Inferior parietal cortex (tissue), 1 donor: ENCODE measurements at regions not wholly inside any gene's neighbourhood (a gene's known extent, or its start where the extent isn't known, plus 50 kb on each side); places are given as distances from the start of the nearest gene placed in this dataset.

Experiments
- DNase-seq: peaks from one replicate; pipeline ENCODE4 v3.0.0-alpha.2; 2016; ENCODE audit errors: extremely low spot score

DNA sequence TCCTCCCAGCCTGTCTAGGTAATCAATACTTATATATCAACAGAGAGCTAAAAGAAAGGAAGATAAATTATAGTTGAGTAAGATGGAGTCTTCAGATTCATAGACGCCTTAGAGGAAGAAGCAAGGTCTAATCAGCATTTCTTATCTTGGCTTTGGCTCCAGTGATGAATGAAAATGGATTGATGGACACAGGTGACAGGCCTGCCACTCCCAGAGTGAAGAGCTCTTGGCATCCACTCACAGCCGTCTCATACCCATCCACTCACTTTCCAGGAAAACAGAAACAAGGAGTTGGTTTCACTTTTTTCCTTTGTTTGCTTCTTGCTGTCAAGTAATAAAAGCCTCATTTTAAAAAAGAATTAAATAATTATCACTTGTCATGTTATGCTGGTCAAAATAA lies 168.2 kb downstream of the MFSD1 start:
- no peak for DNase-seq

DNA sequence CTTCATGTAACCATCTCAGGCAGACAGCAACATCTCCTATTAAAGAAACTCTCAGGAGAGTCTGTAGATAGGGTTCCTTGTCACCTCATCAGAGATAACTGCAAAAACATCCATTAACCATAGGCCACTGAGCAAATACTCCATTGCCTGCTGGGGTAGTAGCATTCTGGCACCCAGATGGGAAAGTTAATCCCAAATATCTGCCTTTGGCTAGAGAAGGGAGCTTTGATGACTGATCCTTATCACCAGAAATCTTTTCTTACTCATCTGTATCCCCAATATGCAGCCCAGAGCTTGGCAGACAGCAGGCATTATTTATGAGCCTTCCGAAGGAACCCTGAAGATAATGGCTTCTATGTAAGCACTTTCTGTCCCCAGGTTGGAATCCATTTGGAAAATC lies 173.1 kb downstream of the MFSD1 start:
- DNase-seq: no peak

DNA sequence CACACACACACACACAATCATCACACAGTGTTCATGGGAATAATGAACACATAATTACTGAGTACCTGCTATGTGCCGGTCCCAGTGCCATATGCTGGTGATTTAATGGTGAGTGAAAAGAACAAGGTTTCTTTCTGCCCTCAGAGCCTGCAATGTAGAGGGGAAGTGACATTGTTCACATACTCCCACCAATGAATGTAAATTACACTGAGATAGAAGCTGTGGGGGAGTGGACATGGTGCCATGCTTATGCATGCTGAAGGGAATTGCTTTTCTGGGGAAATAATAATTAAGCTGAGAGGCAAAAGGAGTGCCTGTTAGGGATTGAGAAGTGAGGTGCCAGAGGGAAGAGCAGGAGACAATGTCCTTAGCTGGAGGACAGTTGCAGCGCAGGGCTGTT lies 175.1 kb downstream of the MFSD1 start:
- DNase-seq: no peak

DNA sequence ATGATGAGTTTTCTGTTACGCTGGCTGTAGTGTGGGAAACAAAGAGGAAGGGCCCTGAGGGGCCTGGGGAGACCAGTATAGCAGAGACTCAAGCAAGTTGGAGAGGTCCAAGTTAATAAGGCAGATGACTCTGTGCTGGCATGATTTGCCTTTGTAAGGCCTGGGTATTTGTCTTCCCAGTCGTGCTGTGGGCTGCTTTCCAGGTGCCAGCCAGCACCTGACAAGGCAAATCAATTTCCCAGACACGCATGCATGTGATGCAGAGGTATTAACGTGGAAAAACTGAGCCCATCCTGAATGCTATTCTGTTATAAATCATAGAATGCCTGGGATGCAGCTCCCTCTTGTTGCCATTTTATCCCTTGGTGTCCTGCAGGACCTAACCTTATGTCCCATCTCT lies 175.6 kb downstream of the MFSD1 start:
- DNase-seq: no peak

DNA sequence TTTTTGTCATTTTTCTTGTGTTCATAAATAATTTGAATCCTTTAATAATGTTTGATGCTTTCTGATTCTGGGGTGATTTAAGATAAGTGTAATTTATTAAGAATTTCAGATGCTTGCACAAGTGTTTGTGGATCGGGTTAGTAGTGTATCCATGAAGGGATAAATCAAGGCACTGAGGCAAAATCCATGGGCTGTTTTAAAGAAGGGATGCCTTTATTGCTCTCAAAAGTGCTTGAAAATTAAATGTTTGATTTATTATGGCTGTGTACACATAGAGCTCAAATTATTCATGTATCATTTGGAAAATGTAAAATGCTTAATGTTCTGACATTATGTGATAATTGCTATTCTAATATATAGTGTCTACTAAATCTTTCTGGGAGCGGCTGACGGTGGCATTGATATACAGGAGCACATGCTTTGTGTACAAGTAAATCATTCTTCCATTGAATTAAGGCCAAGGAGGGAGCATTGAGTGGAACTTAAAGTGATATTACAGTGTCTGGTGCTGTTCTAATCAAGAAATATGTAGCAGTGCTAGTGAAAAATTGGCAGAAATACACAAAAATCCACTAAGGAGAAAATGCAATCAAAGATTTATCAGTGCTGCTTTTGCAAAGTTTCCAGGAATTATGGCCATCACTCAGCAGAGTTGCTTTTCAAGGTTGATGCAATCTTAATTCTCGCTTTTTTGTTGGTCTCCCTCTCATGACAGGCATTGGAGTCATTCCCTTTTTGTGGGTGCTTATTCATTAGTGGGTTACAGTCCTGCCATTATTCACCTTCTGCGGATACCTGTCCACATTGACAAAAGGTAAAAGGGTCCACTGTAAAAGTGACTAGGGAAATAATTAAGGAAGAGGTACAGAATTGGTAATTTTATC lies 181.6 kb downstream of the MFSD1 start:
- DNase-seq: no peak

DNA sequence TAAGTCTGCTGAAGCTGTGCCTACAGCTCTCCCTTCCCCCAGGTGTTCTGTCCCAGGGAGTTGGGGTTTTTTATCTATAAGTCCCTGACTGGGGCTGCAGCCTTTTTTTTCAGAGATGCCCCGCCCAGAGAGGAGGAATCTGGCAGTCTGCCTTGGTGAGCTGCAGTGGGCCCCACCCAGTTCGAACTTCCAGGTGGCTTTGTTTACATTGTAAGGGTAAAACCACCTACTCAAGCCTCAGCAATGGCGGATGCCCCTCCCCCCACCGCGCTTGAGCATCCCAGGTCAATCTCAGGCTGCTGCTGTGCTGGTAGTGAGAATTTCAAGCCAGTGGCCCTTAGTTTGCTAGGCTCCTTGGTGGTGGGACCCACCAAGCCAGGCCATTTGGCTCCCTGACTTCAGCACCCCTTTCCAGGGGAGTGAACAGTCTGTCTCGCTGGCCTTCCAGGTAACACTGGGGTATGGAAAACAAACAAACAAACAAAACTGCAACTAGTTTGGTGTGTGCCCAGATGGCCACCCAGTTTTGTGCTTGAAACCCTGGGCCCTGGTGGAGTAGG lies 189.4 kb downstream of the MFSD1 start:
- no peak for DNase-seq

DNA sequence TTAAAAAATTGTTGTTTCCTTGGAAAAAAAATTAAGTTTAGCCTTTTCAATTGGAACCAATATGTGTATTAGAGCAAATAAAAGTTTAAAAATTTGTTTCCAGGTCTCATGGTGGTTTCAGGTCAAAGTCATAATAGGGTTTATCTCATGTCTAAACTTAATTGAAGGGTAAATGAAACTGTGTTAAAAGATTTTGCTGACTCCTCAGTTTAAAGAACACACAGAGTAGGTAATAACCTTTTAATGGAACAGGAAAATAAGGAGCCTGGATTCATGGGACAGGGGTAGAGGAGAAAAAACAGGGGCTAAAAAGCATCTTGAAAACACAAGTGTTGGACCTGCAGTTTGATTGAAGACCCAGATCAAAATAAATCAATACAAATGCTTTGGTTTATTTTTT lies 190.6 kb downstream of the MFSD1 start:
- no peak for DNase-seq

DNA sequence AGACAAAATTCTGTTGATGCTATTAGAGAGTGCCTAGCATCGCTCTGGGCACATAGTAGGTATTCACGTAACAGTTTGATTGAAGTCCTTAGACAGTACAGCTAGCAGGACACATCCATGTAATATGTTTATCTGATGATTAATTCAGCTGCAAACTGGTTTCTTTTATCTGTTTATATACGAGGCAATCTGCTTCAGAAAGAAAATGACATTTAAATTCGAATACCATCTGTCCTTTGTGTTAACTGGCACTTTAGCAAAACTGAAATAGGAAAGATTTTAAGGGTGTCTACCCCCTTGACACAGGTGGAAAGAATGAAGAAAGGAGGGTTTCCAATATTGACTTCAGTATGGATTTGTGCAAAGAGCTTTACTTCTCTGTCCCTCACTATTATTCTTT lies 192.5 kb downstream of the MFSD1 start:
- DNase-seq: no peak

DNA sequence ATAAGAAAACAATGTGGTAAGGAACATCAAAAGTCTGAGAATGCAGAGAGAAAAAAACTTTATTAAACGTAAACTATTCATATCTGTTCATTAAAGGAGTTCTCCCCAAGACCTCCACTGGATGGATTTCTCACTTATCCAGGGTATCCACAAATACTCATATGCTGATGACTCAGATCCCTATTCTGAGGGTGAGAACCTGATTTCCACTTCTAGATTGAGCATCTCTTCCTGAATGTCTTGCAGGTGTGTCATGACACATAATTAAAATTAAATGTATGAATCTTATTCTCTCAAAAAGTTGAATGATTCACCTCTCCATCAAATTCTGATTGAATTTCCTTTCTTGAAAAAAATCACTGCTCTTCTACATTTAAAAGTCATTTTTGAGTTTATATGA lies 199.9 kb downstream of the MFSD1 start:
- DNase-seq: no peak

DNA sequence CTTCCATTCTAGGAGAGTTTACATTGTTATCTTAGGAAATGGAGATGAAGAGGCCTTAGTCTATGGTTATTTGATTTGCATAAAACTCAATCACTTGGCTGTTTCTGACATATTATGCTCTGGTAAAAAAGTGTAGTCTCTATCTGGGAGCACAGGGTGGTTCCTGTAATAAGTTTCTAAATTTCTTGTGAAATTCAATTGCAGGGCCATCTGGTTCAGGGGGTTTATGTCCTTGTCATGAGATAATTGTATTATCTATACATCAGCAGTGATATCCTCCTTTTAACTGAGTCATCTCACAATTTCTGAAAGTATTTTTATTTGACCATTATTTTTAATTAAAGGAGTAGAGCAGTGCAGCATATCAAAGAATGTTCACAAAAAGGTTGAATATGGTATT lies 203.3 kb downstream of the MFSD1 start:
- DNase-seq: no peak

DNA sequence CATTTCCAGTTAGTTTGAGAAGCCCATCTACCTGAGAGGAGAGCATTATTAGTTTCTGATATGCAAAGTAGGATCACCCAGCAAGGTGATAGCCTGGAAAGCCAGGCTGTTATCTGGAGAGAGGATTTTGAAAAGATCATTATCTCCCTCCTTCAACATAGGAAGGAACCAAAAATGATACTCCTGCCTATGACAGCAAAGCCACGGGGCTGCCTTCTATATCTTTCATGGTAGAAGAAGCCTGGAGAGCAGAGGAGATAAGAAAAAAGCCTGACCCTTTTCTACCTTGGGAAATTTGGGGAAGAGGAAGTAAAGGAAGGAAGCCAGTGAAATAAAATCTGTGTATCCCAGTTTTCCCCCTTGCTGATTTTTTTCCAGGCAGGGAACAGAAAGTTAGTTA lies 205.5 kb downstream of the MFSD1 start:
- no peak for DNase-seq

DNA sequence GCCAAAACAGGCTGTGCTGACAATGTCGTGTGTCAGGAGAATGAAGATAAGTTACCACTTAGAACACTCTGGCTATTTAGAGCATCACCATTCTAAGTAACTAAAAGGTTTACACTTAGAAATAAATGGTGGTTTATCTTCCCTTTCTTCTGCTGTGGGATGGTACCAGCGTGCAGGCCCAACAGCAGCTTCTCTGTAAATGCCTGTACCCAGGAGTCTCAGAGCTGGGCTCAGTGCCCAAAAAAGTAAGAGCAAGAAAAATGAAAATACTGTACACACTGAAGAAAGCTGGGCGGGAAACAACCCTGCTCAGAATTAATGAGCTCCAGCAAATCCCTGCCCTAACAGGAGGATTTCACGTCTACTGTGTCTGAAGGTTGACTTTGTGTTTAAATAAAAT lies 206.5 kb downstream of the MFSD1 start:
- no peak for DNase-seq

DNA sequence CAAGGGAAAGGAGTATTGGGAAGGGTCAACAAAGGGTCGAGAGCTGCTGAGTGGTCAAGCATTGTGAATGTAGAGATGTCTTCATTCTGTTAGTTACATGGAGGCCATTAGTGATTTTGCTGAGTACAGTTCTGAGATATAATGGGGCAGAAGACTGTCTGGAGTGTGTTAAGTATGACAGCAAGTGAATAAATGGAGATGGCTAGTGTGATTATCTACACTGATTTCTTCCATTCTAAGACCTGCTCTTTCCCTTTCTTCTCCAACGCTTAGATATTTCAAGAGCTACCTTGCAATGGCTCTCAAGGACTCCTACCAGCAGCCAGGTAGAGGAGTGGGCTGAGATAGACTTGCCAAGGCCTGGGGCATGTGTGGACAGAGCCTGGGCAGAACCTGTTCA lies 216.5 kb downstream of the MFSD1 start:
- no peak for DNase-seq

DNA sequence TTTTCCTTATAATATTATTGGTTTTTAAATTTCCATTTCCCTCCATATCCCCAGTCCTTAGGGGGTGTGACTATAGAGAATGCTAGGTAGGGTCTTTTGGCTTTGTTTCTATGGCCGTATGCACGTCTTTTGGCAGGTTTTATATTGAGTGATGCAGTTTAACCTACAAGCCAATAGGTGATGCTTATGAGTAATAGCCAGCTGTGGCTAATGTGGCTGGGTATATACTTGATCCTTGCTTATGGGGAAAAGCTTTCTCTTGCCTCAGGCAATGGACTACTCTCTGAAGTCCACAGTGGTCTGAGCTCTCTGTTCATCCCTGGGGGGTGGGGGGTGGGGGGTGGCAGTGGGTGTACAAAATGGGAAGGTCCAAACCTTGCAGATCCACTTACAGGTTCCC lies 223.9 kb downstream of the MFSD1 start:
- no peak for DNase-seq

DNA sequence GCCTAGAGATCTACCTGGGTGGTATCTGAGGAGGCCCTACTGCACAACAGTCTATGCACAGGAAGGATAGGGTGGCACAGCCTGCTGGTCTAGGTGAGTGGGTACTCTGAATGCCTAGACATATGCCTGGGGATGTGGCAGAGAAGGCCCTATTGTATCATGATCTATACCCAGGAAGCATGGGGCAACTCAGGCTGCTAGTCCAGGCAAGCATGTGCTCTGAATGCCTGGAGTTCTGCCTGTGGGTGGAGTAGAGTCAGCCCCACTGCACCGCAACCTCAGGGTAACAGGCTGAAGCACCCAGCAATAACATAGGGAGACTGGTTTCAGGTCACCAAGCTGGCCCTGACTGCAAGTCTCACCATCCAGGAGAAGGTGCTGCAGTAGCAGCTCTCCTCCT lies 224.7 kb downstream of the MFSD1 start:
- no peak for DNase-seq

DNA sequence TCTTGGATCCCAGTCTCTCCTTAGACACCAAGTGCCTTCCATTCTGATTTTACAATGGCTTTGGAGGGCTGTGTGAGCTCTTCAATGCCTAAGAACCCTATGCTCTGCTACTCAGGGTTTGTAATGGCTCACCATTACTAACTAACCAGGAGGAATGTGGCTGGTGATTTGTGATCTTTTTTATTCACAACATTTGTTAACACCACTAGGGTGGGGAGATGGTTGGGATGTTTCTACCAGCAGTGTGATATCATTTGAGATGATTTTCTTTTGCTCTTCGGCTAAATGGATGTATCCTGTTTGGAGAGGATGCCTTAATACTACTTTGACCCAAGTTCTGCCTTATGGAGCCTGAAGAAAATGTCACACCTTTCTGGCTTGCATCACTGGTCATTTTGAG lies 226.9 kb downstream of the MFSD1 start:
- no peak for DNase-seq

DNA sequence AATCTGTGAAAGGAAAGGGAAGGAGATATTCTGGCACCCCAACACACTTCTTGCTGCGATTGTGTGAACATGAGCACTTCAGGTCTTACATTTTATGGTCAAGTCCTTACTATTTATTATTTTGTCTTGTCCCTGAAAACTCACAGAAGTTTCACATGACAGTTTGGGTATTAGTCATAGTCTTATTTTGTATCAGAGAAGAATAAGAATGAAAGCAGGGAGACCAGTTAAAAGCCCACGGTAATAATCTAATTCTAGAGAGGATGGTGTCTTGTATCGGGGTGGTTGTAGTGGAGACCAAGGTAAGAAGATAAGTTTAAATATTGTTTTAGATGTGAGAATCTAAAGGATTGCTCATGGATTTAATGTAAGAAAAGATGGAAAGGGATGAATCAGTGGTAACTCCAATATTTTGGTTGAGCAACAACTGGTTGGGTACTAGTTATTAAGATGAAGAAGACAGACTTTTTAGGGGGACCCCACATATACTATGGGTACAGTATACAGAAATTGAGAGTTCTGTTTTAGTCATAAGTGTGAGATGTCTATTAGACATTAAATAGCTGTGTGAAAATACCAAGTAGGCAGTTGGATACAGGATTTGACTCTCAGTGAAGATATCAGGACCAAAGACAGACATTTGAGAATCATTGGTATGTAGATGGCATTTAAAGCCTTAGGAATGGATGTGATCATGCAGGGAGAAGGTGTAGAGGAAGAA lies 227.6 kb downstream of the MFSD1 start:
- no peak for DNase-seq

DNA sequence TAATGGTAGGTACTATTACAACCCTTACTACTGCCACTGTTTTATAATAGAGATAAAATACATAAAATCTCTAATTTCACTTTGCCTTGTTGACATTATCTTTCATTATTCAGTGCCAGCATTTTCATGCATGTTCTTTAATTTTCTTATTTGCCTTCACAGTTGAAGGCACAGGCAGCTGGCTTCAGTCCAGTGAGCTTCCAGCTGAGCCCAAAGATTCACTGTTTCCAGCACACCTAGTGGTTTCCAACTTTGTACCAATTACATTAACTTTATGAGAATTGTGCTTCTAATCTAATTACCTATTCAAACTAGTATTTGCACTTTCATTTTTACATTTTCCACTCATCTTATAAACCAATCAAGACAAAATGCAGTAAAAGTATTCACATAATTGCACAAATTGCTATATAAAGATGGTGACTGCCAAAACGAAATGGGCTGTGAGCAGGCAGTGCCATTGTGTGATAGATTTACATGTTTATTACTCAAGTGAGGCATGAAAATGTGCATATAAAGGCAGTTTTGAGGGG lies 228.3 kb downstream of the MFSD1 start:
- no peak for DNase-seq

DNA sequence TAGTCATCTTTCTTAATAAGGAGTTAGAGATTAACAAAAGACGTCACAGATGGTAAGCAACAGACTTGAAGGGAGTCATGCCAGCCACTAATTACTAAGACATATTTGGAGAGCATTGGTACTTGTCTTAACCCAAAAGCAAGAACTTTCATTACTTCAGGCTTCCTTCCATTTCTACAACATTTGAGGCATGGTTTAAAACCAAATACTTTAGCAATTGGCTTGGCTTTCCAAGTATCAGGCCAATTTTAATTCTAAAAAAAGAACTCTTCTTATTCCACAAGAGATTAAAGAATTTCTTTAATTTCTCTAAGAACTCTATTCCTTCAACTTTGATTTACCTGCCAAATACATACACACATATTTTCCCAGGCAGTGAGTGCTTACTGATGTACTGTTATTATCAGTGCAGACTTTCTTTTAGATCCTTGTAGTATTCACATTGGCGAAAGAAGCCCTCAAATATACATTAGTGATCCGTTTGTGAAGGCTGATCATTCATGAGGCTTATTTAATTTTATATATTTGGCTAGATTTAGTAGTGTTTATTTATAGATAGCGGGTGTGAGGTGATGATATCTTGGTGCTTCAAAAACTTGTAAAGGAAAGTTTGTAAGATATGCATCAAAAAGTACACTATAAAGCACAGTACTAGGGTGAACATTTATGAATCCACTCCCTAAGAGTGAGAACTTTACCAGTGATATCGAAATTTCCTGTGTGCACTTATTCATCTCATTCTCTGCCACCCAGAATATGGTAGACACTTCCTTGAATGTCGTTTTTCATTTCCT lies 229.2 kb downstream of the MFSD1 start:
- DNase-seq: no peak

DNA sequence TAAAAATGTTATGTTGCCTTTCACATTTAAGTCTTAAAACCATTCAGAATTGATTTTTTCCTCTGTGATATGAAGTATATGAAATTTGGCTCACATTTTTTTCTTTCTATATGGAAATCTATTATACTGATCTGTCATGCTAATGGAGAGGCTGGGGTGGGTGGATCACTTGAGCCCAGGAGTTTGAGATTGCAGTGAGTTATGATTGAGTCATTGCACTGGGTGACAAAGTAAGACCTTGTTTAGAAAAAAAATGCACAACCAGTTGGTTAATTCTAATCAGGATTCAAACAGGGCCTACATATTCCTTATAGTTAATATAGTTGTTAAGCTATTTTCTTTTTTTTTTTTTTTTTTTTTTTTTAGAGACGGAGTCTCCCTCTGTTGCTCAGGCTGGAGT lies 230.5 kb downstream of the MFSD1 start:
- DNase-seq: no peak

DNA sequence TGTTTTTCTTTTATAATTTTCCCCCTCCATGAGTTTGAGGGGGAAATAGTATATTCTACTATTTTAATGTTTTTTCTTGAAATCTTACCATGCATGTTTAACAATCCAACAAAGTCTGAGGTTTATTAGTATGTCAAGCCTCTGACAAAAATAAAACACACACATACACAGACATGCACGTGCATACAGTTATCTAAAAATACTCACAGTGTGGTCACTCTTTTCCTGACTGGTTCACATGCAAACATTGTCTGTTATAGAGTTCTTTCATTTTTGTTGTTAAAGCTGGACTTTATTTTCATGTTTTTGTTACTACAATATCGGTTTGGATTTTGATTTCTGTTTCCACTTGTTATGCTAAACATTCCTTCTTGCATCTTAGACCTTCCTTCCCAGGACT lies 236.6 kb downstream of the MFSD1 start:
- no peak for DNase-seq

DNA sequence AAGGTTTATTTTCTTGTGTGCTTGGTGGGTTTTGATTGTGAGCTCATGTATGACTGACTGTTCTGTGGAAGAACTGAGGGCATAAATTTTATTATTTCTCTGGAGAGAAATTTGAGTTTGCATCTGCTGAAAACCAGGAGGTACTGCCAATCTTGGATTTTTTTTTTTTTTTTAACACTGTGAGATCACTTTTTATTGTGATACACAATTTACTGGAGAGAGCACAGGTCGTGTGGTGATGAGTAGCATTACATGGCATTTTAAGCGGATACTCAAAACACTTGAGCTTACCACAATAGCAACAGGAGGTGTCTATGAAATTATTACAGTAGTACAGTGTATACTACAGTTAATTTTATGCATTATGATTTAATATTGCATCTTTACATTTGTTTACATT lies 237.4 kb downstream of the MFSD1 start:
- DNase-seq: no peak
